Upper lobe of left lung (tissue), 4 donors: ENCODE measurements at regions not wholly inside any gene's neighbourhood (a gene's known extent, or its start where the extent isn't known, plus 50 kb on each side); places are given as distances from the start of the nearest gene placed in this dataset.

Experiments used
- CTCF ChIP-seq, 6 experiments: fragments of 450-650 bp in 4 of 6; fragments of 200-600 bp in 2 of 6; sonication (generic) in 2 of 6; IDR thresholded peaks; one replicate each; pipeline ENCODE4 v1.5.1; 2016 to 2019; ENCODE audit warnings: antibody characterized with exemption in 6 of 6
- EP300 ChIP-seq, 4 donors: sonication (generic); formaldehyde crosslinking; IDR thresholded peaks; one replicate each; pipeline ENCODE4 v1.5.1; 2017; ENCODE audit warnings: antibody characterized with exemption in 4 of 4, control low read depth in 2 of 4
- POLR2A ChIP-seq, 4 donors: fragments of 450-650 bp; IDR thresholded peaks; one replicate each; pipeline ENCODE4 v1.5.1; 2016 to 2017; ENCODE audit warnings: antibody characterized with exemption in 4 of 4, mild to moderate bottlenecking in 2 of 4

GRCh38 chr10:131453721-131454634 is 142.5 kb upstream of the TCERG1L start:
- TF ChIP-seq POLR2A (IDR thresholded peaks at IDR 0.05) (no peak), CTCF (IDR thresholded peaks at IDR 0.05) (peak; percentile 52 to 83 (median 78)), EP300 (IDR thresholded peaks at IDR 0.05) (no peak)
